Panc1 (cell line): ENCODE measurements at regions not wholly inside any gene's neighbourhood (a gene's known extent, or its start where the extent isn't known, plus 50 kb on each side); places are given as distances from the start of the nearest gene placed in this dataset.

Experiments
- CTCF ChIP-seq: fragments of 450-650 bp; IDR thresholded peaks from 2 replicates; pipeline ENCODE4 v1.5.1; 2017; ENCODE audit warnings: mild to moderate bottlenecking
- POLR2AphosphoS5 ChIP-seq: IDR thresholded peaks from 2 replicates; pipeline ENCODE4 v1.6.1; 2012; ENCODE audit warnings: mild to moderate bottlenecking, low read depth, low read length, moderate library complexity
- SIN3A ChIP-seq: IDR thresholded peaks from 2 replicates; pipeline ENCODE4 v1.6.1; 2012; ENCODE audit warnings: low read depth, mild to moderate bottlenecking, low read length, moderate library complexity, borderline replicate concordance; ENCODE audit not compliant: insufficient read depth
- TF ChIP-seq, protein P1 (sequence below), 2 experiments: IDR thresholded peaks; 2 replicates each; pipeline ENCODE4 v1.6.1; 2011 to 2012; ENCODE audit warnings: low read depth in 2 of 2, control low read depth in 1 of 2, low read length in 1 of 2, mild to moderate bottlenecking in 1 of 2, moderate library complexity in 1 of 2; ENCODE audit not compliant: insufficient read depth in 1 of 2

DNA sequence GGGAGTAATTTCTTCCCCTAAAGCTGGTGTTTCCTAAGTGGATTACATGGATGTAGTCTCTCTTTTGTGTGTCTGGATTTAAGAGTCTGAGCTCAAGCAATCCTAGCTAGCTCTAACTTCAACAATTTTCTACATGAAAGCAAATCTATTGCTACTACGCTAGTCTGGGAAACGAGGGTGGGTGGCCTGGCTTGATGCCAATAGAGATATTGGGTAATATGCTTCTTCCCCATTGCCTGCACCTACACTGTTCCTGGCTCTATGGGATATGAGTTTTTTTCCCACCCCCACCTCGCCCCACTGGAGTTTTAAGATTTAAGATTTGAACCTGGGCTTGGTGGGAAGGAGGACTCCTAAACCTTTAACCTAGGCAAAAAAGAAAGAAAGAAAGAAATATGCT lies 158.8 kb downstream of the RBM46 start:
- TF ChIP-seq CTCF, result no peak
- no peak for TF ChIP-seq SIN3A
- TF ChIP-seq POLR2AphosphoS5, result no peak
- TF ChIP-seq, protein P1, sequence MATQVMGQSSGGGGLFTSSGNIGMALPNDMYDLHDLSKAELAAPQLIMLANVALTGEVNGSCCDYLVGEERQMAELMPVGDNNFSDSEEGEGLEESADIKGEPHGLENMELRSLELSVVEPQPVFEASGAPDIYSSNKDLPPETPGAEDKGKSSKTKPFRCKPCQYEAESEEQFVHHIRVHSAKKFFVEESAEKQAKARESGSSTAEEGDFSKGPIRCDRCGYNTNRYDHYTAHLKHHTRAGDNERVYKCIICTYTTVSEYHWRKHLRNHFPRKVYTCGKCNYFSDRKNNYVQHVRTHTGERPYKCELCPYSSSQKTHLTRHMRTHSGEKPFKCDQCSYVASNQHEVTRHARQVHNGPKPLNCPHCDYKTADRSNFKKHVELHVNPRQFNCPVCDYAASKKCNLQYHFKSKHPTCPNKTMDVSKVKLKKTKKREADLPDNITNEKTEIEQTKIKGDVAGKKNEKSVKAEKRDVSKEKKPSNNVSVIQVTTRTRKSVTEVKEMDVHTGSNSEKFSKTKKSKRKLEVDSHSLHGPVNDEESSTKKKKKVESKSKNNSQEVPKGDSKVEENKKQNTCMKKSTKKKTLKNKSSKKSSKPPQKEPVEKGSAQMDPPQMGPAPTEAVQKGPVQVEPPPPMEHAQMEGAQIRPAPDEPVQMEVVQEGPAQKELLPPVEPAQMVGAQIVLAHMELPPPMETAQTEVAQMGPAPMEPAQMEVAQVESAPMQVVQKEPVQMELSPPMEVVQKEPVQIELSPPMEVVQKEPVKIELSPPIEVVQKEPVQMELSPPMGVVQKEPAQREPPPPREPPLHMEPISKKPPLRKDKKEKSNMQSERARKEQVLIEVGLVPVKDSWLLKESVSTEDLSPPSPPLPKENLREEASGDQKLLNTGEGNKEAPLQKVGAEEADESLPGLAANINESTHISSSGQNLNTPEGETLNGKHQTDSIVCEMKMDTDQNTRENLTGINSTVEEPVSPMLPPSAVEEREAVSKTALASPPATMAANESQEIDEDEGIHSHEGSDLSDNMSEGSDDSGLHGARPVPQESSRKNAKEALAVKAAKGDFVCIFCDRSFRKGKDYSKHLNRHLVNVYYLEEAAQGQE (IDR thresholded peaks at IDR 0.05; ENCODE audit: insufficient read depth in 1 of 2, low read depth in 2 of 2, low read length in 1 of 2), result no peak
